Liver (tissue), 8 donors: ENCODE measurements at regions not wholly inside any gene's neighbourhood (a gene's known extent, or its start where the extent isn't known, plus 50 kb on each side); places are given as distances from the start of the nearest gene placed in this dataset.
"Not testable (repeated sequence)": the region's sequence is repeated elsewhere in the genome, so short reads cannot be mapped to it uniquely, and the experiment has no call there.

Experiments used
- DNase-seq: peaks from one replicate; pipeline ENCODE4 v3.0.0-alpha.2; 2017; ENCODE audit warnings: low spot score
- H3K27ac ChIP-seq, 2 donors: one replicate each; pipeline ENCODE4 v1.7.0; 2013; ENCODE audit warnings: inconsistent platforms in 2 of 2, low read length in 2 of 2, control low read depth in 1 of 2, low read depth in 1 of 2, mild to moderate bottlenecking in 1 of 2
- H3K27me3 ChIP-seq, 4 donors: one replicate each; pipeline versions ENCODE4 v1.6.1 to v1.7.0; 2013; ENCODE audit warnings: low read length in 3 of 4, inconsistent platforms in 1 of 4, mild to moderate bottlenecking in 1 of 4, moderate library complexity in 1 of 4; ENCODE audit not compliant: control insufficient read depth in 4 of 4, insufficient read depth in 4 of 4
- H3K36me3 ChIP-seq, 4 donors: one replicate each; pipeline versions ENCODE4 v1.6.1 to v1.7.0; 2013; ENCODE audit warnings: low read length in 3 of 4, mild to moderate bottlenecking in 3 of 4, low read depth in 1 of 4, moderate library complexity in 1 of 4; ENCODE audit not compliant: control insufficient read depth in 4 of 4, insufficient read depth in 3 of 4
- H3K4me1 ChIP-seq, 4 donors: one replicate each; pipeline versions ENCODE4 v1.6.1 to v1.7.0; 2013; ENCODE audit warnings: low read length in 3 of 4, mild to moderate bottlenecking in 3 of 4, moderate library complexity in 1 of 4; ENCODE audit not compliant: control insufficient read depth in 4 of 4, insufficient read depth in 4 of 4
- H3K4me3 ChIP-seq, 3 donors: one replicate each; pipeline versions ENCODE4 v1.6.1 to v1.7.0; 2013; ENCODE audit warnings: low read length in 3 of 3, control low read depth in 1 of 3, low read depth in 1 of 3, mild to moderate bottlenecking in 1 of 3
- H3K9ac ChIP-seq, 2 donors: one replicate each; pipeline ENCODE4 v1.7.0; 2013; ENCODE audit warnings: low read length in 2 of 2, mild to moderate bottlenecking in 2 of 2, moderate library complexity in 2 of 2, control low read depth in 1 of 2, low read depth in 1 of 2
- H3K9me3 ChIP-seq, 4 donors: one replicate each; pipeline versions ENCODE4 v1.6.1 to v1.7.0; 2013; ENCODE audit warnings: low read length in 3 of 4; ENCODE audit not compliant: control insufficient read depth in 4 of 4
- EGR1 ChIP-seq, 2 donors: IDR thresholded peaks; 2 replicates each; pipeline ENCODE4 v1.6.1; 2016 to 2018; ENCODE audit warnings: antibody characterized with exemption in 2 of 2, low read depth in 2 of 2
- FOXA1 ChIP-seq: IDR thresholded peaks from 2 replicates; pipeline ENCODE4 v1.6.1; 2016; ENCODE audit warnings: antibody characterized with exemption
- FOXA2 ChIP-seq: IDR thresholded peaks from 2 replicates; pipeline ENCODE4 v1.6.1; 2016; ENCODE audit warnings: antibody characterized with exemption
- GABPA ChIP-seq, 2 donors: IDR thresholded peaks in 1 of 2; conservative IDR thresholded peaks in 1 of 2; 2 replicates each; pipeline ENCODE4 v1.6.1; 2016; ENCODE audit warnings: antibody characterized with exemption in 2 of 2, mild to moderate bottlenecking in 1 of 2, moderate library complexity in 1 of 2
- HNF4A ChIP-seq, 2 donors: conservative IDR thresholded peaks; 2 replicates each; pipeline ENCODE4 v1.6.1; 2016; ENCODE audit warnings: antibody characterized with exemption in 2 of 2, mild to moderate bottlenecking in 2 of 2
- HNF4G ChIP-seq: IDR thresholded peaks from 2 replicates; pipeline ENCODE4 v1.6.1; 2016; ENCODE audit warnings: antibody characterized with exemption
- JUND ChIP-seq, 2 donors: IDR thresholded peaks; 2 replicates each; pipeline ENCODE4 v1.6.1; 2016; ENCODE audit warnings: antibody characterized with exemption in 2 of 2
- NR2F2 ChIP-seq: IDR thresholded peaks from 2 replicates; pipeline ENCODE4 v1.6.1; 2016; ENCODE audit warnings: antibody characterized with exemption
- RAD21 ChIP-seq, 2 donors: IDR thresholded peaks; 2 replicates each; pipeline ENCODE4 v1.6.1; 2016; ENCODE audit warnings: antibody characterized with exemption in 2 of 2, mild to moderate bottlenecking in 2 of 2
- RXRA ChIP-seq, 2 donors: IDR thresholded peaks; 2 replicates each; pipeline ENCODE4 v1.6.1; 2017 to 2018; ENCODE audit warnings: antibody characterized with exemption in 2 of 2, mild to moderate bottlenecking in 1 of 2
- SP1 ChIP-seq: IDR thresholded peaks from 2 replicates; pipeline ENCODE4 v1.6.1; 2018; ENCODE audit warnings: antibody characterized with exemption, mild to moderate bottlenecking
- YY1 ChIP-seq: IDR thresholded peaks from 2 replicates; pipeline ENCODE4 v1.6.1; 2016; ENCODE audit warnings: antibody characterized with exemption, mild to moderate bottlenecking
- WGBS: extraction: QIAGEN DNeasy Blood & Tissue Kit; methylation state at CpG from one replicate; pipeline ENCODE4 v1.1.7; 2013; 5-methylcytosine and 5-hydroxymethylcytosine counted together
- TF ChIP-seq, protein P1 (sequence below): fragments of 150-350 bp; IDR thresholded peaks from 2 replicates; pipeline ENCODE4 v1.5.1; 2017; ENCODE audit warnings: improper control_type of control experiment, low read depth, low read length; ENCODE audit not compliant: missing input control
- TF ChIP-seq, protein P2 (sequence below): IDR thresholded peaks from 2 replicates; pipeline ENCODE4 v1.6.1; 2016; ENCODE audit warnings: antibody characterized with exemption
- TF ChIP-seq, protein P3 (sequence below): IDR thresholded peaks from 2 replicates; pipeline ENCODE4 v1.6.1; 2016; ENCODE audit warnings: antibody characterized with exemption
- TF ChIP-seq, protein P4 (sequence below): IDR thresholded peaks from 2 replicates; pipeline ENCODE4 v1.6.1; 2016; ENCODE audit warnings: antibody characterized with exemption
- donor health status: healthy.
- donor health status: healthy.
- donor health status: healthy.
- donor health status: healthy.
- donor health status: healthy.

DNA sequence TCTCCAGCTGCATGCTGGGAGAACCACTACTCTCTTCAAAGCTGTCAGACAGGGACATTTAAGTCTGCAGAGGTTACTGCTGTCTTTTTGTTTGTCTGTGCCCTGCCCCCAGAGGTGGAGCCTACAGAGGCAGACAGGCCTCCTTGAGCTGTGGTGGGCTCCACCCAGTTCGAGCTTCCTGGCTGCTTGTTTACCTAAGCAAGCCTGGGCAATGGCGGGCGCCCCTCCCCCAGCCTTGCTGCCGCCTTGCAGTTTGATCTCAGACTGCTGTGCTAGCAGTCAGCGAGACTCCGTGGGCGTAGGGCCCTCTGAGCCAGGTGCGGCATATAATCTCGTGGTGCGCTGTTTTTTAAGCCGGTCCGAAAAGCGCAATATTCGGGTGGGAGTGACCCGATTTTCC, 215.0 kb downstream of the STIM2 start:
- DNase-seq, H3K9me3 ChIP-seq, H3K9ac ChIP-seq, H3K27ac ChIP-seq, H3K27me3 ChIP-seq, H3K4me1 ChIP-seq, H3K4me3 ChIP-seq, H3K36me3 ChIP-seq: not testable (repeated sequence)
- 69% methylated on average over 15 of the region's 15 CpGs for WGBS

DNA sequence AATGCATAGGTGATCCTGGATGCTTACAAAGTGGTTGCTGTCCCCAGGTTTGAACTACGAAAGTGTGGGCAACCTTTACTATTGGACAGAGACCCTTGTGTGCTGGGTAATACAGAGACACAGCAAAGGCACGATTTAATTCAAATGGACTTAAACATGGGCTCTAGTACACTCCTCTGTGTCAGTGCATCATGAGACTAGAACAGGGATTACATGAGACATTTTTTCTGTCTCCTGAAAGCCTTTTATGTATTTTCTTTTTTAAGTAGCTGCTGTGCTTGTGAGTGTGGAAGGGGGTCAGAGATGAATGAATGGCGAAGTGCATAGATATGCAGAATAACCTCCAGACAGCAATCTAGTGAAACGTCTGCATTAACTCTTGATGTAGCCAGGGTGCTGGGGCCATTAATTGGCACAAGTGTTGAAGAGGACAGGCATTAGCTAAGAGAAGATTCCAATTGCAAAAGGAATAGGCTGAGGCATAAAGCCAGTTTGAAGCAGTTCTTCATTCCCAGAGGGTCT, 218.4 kb downstream of the STIM2 start:
- H3K4me1 ChIP-seq: no peaks in the 10 kb centered on the region
- no peak for DNase-seq
- no peak overlapping the region for H3K9ac ChIP-seq
- H3K27ac ChIP-seq: no peak overlapping the region
- H3K9me3 ChIP-seq: peaks cover 0 to 2% (median 0%) of the 10 kb centered on the region in 4 donors
- H3K27me3 ChIP-seq: peaks cover 0 to 3% (median 0%) of the 10 kb centered on the region in 4 donors
- WGBS: 39% methylated on average over 4 of the region's 4 CpGs
- TF ChIP-seq RAD21 (IDR thresholded peaks at IDR 0.05): no peak
- TF ChIP-seq EGR1 (IDR thresholded peaks at IDR 0.05; ENCODE audit: low read depth in 2 of 2): no peak
- no peak for TF ChIP-seq RXRA (IDR thresholded peaks at IDR 0.05)
- no peak for TF ChIP-seq FOXA1
- TF ChIP-seq HNF4A (conservative IDR thresholded peaks at IDR 0.05): no peak
- no peak for TF ChIP-seq HNF4G
- TF ChIP-seq GABPA (IDR thresholded peaks at IDR 0.05 in 1 of 2, conservative IDR thresholded peaks at IDR 0.05 in 1 of 2): no peak
- TF ChIP-seq, protein P1, sequence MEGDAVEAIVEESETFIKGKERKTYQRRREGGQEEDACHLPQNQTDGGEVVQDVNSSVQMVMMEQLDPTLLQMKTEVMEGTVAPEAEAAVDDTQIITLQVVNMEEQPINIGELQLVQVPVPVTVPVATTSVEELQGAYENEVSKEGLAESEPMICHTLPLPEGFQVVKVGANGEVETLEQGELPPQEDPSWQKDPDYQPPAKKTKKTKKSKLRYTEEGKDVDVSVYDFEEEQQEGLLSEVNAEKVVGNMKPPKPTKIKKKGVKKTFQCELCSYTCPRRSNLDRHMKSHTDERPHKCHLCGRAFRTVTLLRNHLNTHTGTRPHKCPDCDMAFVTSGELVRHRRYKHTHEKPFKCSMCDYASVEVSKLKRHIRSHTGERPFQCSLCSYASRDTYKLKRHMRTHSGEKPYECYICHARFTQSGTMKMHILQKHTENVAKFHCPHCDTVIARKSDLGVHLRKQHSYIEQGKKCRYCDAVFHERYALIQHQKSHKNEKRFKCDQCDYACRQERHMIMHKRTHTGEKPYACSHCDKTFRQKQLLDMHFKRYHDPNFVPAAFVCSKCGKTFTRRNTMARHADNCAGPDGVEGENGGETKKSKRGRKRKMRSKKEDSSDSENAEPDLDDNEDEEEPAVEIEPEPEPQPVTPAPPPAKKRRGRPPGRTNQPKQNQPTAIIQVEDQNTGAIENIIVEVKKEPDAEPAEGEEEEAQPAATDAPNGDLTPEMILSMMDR: no peak
- TF ChIP-seq JUND (IDR thresholded peaks at IDR 0.05): no peak
- TF ChIP-seq NR2F2: no peak
- TF ChIP-seq, protein P2, sequence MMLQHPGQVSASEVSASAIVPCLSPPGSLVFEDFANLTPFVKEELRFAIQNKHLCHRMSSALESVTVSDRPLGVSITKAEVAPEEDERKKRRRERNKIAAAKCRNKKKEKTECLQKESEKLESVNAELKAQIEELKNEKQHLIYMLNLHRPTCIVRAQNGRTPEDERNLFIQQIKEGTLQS: no peak
- TF ChIP-seq, protein P3, sequence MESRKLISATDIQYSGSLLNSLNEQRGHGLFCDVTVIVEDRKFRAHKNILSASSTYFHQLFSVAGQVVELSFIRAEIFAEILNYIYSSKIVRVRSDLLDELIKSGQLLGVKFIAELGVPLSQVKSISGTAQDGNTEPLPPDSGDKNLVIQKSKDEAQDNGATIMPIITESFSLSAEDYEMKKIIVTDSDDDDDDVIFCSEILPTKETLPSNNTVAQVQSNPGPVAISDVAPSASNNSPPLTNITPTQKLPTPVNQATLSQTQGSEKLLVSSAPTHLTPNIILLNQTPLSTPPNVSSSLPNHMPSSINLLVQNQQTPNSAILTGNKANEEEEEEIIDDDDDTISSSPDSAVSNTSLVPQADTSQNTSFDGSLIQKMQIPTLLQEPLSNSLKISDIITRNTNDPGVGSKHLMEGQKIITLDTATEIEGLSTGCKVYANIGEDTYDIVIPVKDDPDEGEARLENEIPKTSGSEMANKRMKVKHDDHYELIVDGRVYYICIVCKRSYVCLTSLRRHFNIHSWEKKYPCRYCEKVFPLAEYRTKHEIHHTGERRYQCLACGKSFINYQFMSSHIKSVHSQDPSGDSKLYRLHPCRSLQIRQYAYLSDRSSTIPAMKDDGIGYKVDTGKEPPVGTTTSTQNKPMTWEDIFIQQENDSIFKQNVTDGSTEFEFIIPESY: no peak
- no peak for TF ChIP-seq FOXA2
- no peak for TF ChIP-seq SP1
- TF ChIP-seq YY1: no peak
- TF ChIP-seq, protein P4, sequence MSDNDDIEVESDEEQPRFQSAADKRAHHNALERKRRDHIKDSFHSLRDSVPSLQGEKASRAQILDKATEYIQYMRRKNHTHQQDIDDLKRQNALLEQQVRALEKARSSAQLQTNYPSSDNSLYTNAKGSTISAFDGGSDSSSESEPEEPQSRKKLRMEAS: no peak
- H3K36me3 ChIP-seq: no peaks in the 10 kb centered on the region
- H3K4me3 ChIP-seq: no peak overlapping the region
